DMS53 treated with DMSO at 0.1 percent for 48 hours (cell line): ENCODE measurements at regions not wholly inside any gene's neighbourhood (a gene's known extent, or its start where the extent isn't known, plus 50 kb on each side); places are given as distances from the start of the nearest gene placed in this dataset.
"Not testable (repeated sequence)": the region's sequence is repeated elsewhere in the genome, so short reads cannot be mapped to it uniquely, and the experiment has no call there.

Experiments used
- DNase-seq: peaks from one replicate; lab custom pipeline; 2025; ENCODE audit not compliant: unreplicated experiment; lab: John Stamatoyannopoulos, UW

DNA sequence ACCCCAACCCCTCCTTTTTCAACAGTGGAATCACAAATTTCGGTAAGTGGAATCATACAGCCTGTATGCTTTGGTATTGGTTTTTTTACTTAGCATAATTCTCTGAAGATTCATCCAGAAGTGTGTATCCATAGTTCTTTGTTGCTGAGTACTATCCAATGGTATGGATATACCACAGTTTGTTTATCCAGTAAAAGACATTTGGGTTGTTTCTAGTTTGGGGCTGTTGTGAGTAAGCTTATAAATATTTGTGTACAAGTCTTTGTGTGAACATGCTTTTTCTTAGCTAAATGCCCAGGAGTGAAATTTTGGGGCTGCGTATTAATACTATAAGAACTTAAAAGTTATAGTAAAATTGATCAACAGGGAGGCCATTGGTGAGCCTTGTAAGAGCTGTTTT is 57.5 kb upstream of the GC start:
- no peak for DNase-seq

GRCh38 chr4:71847300-71847699 is 63.4 kb upstream of the GC start:
- no peak for DNase-seq

DNA sequence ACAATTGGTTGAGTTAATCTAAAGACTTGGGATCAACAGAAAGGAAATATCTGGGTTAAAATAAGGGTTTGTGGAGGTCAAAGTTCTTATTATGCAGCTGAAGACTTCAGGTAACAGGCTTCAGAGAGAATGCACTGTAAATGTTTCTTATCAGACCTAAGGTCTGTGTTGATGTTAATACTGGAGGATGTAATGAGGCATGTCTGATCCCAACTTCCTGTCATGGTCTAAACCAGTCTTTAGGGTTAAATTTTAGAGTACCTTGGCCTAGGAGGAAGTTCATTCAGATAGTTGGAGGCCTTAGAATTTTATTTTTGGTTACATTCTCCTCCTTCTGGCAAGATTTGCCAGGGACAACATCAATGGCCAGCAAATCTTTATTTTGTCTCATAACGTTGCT is 72.1 kb upstream of the GC start:
- peak; percentile 1 for DNase-seq

DNA sequence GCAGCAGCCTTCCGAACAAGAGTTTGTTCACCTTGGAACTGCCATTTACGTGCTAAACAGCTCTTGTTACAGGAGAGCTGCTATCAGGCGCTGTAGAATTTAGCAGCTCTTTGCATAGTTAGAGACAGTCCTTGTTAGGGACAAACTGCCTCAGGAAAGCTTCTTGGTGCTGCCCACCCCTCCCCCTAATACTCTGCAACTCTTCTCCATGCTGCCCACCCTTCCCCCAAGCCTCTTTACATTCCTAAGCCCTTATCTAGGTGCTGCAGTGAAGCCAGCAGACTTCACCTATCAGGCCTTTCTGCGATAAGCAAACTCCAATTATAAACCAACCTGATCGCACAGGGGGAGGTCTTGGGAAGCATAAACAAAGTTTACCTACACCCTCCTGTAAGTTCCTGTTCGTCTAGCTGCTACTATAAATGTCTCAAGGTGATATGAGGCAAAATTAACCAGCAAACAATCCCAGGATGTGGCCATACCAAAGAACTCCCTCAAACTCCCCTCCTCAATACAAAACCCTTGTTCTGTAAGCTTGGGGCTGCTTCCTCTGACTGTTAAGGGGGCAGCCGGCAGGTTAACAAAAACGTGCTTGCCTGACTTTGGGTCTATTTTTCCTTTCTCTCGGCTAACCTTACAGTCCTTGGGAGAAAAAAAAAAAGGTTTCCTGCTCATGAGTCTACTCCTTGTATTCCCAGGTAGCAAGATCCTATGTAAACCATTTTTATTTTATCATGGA is 74.0 kb upstream of the GC start:
- DNase-seq: no peak

DNA sequence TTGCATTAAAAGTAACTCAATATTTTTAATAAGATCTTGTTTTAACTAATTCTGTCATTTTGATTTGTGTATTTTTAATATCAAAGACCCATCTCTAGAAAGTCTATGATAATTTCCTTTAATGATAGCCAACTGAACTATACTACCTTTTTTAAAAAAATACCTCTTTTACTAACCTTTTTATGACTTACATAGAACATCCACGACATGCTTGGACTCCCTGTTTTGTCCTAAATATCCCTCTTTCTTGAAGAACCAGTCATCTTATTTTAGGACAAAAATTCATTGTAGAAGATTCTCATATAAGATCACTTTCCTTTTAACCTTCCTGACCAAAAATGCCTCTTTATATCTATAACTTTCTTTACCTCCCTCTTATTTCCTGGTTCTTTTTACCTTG is 76.8 kb upstream of the GC start:
- no peak for DNase-seq

- DNase-seq: no peak
Measured at GRCh38 chr4:71862315-71862714, 78.4 kb upstream of the GC start.

GRCh38 chr4:71863457-71863856 is 79.6 kb upstream of the GC start:
- no peak for DNase-seq

DNA sequence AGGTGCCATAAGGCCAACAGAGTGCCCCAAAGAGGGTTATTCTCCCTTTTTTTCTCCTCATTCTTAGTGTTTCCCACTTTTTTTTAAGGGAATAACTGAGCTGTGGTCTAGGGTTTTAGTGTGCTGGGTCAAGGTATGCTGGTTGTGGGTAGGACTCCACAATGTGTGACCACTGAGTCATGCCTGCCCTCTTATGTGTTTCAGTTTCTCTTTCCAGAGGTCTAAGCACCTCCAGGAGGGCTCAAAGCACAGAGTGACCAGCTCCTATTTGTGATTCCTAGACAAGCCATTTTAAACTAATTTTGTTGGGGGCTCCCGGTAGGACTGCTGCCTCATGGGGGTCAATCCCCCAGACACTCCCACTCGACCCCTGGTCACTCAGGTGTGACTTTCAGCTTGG is 80.5 kb upstream of the GC start:
- DNase-seq: no peak

DNA sequence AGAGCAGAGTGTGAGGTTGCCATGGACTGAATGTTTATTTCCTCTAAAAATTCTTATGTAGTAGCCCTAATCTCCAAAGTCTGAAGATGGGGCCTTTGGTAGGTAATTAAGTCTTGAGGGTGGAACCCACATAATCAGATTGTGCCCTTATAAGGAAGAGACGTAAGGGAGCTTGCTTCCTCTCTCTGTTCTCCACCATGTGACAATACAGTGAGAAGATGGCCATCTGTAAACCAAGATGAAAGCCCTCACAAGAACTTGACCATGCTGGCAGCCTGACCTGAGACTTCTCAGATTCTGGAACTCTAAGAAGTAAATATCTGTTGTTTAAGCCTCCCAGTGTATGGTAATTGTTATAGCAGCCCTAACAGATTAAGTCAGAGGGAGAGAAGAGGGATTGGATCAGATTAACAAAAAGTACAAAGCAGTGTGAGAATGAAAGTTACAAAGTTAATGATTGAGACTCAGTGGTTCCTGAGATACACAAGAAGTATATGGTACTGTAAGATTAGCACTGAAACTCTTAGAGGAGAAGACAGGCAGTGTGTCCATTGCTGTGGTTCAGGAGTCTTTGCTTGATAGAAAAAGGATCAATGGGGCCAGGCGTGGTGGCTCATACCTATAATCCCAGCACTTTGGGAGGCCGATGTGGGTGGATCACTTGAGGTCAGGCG is 82.5 kb upstream of the GC start:
- DNase-seq: no peak

DNA sequence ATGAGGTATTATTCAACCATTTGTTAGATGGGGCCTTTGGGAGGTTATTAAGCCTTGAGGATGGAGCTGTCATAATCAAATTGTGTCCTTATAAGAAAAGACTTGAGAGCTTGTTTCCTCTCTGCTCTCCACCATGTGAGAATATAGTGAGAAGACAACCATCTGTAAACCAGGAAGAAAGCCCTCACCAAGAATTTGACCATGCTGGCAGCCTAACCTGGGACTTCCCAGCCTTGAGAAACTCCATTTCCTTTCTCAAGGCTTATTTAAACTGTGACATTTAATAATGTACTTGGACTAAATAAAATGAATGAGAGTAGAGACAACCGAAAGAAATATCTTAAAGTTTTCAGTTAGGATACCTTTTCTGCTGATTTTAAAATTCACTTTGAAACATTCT is 83.7 kb upstream of the GC start:
- DNase-seq: no peak

GRCh38 chr4:71870456-71870855 is 86.6 kb upstream of the GC start:
- no peak for DNase-seq

GRCh38 chr4:71872221-71872620 is 88.3 kb upstream of the GC start:
- no peak for DNase-seq

DNA sequence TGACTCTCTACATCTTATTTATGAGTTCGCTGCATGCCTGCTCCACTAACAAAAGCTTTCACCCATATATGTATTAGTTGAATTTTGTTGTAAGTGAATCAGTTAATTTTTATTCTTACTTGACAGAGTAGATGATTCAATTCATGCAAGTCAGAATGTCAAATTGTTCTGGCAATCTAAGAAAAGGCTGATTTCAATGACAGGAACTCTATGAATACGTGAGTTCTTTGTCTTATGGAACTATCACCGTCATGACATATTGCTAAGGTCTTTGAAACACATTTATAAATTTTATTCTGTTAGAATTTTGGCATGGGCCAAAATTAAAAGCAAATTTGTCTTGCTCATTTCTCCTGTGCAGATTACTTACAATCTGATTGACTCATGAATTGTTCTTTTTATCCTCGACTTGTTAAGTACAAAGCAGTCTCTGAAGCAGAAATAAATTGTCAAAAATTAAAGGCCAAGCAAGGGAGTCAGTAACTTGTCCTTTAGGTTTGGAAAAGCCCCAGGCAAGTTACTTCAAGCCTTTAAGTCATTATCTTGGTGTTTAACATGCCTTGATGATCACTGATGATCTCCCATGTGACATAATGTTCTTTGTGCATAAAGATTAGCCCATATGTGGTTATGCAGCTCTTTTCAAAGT is 89.0 kb upstream of the GC start:
- DNase-seq: no peak

GRCh38 chr4:71878376-71878775 is 94.5 kb upstream of the GC start:
- no peak for DNase-seq

DNA sequence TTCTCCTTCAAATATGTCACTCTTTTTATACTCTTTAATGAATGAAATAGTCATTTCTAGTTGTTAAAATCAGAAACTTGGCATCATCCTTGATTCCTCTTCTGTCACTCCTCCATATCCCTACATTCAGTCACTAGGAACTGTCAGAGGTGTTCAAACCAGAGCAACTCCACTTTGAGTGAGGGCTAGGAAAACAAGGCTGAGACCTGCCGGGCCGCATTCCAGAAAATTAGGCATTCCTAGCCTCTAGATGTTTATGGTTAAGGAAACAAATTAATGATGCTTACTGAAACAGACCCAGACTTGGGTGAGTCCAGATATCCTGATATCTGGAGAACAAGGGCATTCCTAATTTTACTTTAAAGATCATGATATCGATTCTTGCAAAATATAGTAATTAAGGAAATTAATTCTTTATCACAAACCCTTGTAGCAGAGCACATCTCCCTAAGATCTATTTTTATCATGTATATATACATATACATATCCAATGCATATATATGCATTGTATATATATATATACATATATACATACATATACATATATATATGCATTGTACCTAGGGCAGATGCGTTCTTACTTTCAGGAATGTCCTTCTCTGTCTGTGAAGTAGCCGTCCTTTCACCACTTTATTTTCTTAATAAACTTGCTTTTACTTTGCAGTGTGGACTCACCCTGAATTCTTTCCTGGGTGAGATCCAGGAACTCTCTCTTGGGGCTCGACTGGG is 98.4 kb upstream of the GC start:
- no peak for DNase-seq

GRCh38 chr4:71900366-71900765 is 116.5 kb upstream of the GC start:
- DNase-seq: not testable (repeated sequence)

- not testable (repeated sequence) for DNase-seq
Measured at GRCh38 chr4:71905594-71905993, 121.7 kb upstream of the GC start.

DNA sequence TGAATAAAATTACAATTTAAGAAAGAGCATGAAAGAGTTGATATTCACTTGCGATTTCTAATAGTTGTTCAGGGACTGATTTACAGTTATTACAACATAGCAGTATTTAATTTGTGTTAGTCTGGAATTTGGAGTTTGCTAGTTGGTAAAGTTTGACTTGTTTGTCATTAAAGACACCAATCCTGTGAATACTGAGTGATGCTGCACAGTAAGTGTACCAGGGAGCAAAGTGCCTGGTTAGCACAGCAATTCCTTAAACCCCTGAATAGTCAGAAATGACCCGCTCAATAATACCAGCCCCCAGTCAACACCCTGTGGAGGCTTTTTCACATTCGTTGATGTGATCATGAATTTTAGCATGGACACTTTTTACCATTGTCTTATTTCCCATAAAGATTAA is 122.2 kb upstream of the GC start:
- DNase-seq: no peak

- DNase-seq: no peak
Measured at GRCh38 chr4:71907071-71907470, 123.2 kb upstream of the GC start.

- DNase-seq: no peak
Measured at GRCh38 chr4:71907782-71908181, 123.9 kb upstream of the GC start.

DNA sequence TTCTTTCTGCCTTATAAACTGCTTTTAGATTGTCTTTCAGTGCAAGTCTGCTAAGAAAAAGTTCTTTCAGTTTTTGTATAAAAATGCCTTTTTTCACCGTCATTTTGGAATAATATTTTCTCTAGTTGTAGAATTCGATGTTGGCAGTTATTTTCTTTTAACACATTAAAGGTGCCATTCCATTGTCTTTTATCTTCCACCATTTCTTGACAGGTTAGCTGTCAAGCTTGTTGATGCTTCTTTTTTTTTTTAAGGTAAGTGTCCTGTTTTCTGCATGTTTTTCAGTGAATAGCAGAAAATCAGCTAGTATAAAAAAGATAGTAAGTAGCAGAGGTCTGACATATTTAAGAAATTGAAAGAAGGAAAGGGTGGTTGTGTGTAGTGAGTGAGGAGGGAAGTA is 118.5 kb upstream of the NPFFR2 start:
- no peak for DNase-seq

GRCh38 chr4:71923070-71923469 is 108.7 kb upstream of the NPFFR2 start:
- no peak for DNase-seq
